ENCODE measurements at regions not wholly inside any gene's neighbourhood (a gene's known extent, or its start where the extent isn't known, plus 50 kb on each side); places are given as distances from the start of the nearest gene placed in this dataset.

DNA sequence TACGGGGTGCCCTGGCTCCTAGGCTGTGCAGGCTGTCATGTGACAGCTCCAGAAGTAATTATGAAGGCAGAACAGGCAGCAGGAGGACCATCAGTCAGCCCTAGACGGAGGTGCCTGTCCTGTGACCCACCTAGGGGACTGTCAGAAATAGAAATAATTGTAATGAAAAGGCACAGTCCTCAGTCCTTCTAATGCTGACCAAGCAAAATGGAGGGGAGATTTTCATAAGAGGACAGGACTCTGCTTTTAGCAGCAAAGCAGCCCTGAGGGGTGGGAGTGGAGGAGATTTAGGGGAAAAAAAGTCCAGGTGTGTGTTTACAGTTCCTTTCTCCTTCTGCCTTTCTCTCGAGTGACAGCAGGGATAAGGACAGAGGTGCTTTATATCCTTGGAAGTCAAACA is 108.3 kb upstream of the KIRREL3 start:
- Histone ChIP-seq H3K4me1 (ENCODE audit: control insufficient read depth in 2 of 2, insufficient read depth in 2 of 2, low read length in 2 of 2) (no peaks in the 10 kb centered on the region), H3K9ac (ENCODE audit: low read length) (no peak overlapping the region), H3K36me3 (replicated peaks in 1 of 2; ENCODE audit: control extremely low read depth in 1 of 2, control insufficient read depth in 1 of 2, extremely low read depth in 1 of 2, insufficient read depth in 2 of 2, low read length in 1 of 2) (no peaks in the 10 kb centered on the region), H3K27ac (ENCODE audit: low read length in 2 of 2) (no peak overlapping the region), H4K20me1 (ENCODE audit: control insufficient read depth, insufficient read depth, low read length, poor library complexity, severe bottlenecking) (no peaks in the 10 kb centered on the region), H3K9me3 (ENCODE audit: control extremely low read depth in 1 of 3, control insufficient read depth in 2 of 3, insufficient read depth in 1 of 3, low read length in 2 of 3) (peaks cover 0 to 5% (median 0%) of the 10 kb centered on the region in 3 donors), H3K27me3 (replicated peaks in 1 of 4; ENCODE audit: control extremely low read depth in 1 of 4, control insufficient read depth in 3 of 4, insufficient read depth in 4 of 4, low read length in 3 of 4) (no peaks in the 10 kb centered on the region), H3K79me2 (ENCODE audit: control insufficient read depth, insufficient read depth, low read length) (no peaks in the 10 kb centered on the region), H2AFZ (ENCODE audit: insufficient read depth, low read depth, low read length, poor library complexity, severe bottlenecking) (no peak overlapping the region), H3K4me3 (ENCODE audit: control extremely low read depth in 1 of 5, extremely low read depth in 1 of 5, insufficient read depth in 1 of 5, low read depth in 2 of 5, low read length in 4 of 5) (no peak overlapping the region), H3K4me2 (replicated peaks; ENCODE audit: low read depth, low read length, poor library complexity, severe bottlenecking) (no peak overlapping the region)
- no peaks in the 10 kb centered on the region for H3K4me1 Mint-ChIP-seq
- no peak for ATAC-seq (ENCODE audit: low read depth)
- intact Hi-C loops (cut with micrococcal nuclease) = no loop called here
- CTCF ChIA-PET = no interaction called here
- POLR2A ChIA-PET = no interaction called here
- TF ChIP-seq, protein P1, sequence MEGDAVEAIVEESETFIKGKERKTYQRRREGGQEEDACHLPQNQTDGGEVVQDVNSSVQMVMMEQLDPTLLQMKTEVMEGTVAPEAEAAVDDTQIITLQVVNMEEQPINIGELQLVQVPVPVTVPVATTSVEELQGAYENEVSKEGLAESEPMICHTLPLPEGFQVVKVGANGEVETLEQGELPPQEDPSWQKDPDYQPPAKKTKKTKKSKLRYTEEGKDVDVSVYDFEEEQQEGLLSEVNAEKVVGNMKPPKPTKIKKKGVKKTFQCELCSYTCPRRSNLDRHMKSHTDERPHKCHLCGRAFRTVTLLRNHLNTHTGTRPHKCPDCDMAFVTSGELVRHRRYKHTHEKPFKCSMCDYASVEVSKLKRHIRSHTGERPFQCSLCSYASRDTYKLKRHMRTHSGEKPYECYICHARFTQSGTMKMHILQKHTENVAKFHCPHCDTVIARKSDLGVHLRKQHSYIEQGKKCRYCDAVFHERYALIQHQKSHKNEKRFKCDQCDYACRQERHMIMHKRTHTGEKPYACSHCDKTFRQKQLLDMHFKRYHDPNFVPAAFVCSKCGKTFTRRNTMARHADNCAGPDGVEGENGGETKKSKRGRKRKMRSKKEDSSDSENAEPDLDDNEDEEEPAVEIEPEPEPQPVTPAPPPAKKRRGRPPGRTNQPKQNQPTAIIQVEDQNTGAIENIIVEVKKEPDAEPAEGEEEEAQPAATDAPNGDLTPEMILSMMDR (IDR thresholded peaks at IDR 0.05) = no peak
- no peak for TF ChIP-seq EZH2 (IDR thresholded peaks at IDR 0.05; ENCODE audit: borderline replicate concordance, insufficient read depth, low read depth, low read length, poor library complexity, severe bottlenecking)
- H3K9me3 Mint-ChIP-seq (ENCODE audit: insufficient read depth) = no peaks in the 10 kb centered on the region
- DNase-seq = no peak
- no peaks in the 10 kb centered on the region for H3K27me3 Mint-ChIP-seq
- WGBS (ENCODE audit: insufficient coverage) = 83% methylated on average over 2 of the region's 3 CpGs
- no peak overlapping the region for H3K27ac Mint-ChIP-seq
- no peak overlapping the region for H3K4me3 Mint-ChIP-seq

DNA sequence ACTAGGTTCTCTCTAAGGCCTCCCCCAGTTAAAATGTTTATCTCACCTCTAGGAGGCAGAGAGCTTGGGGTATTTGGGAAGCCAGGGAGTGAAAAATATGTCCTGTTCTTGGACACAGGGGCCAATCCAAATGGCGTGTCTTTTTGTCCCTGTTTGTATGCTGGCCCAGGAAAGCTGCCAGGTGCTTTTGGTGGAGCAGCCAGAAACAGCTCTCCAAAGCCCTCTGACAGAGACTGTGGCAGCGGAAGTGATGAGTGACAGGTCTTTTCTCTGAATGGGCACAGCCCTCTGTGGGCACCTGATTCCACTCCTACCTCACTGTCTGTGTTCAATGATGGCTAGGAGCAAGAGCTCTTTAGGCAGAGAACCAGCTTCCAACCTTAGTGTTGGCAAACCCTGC is 106.4 kb upstream of the KIRREL3 start:
- no peak overlapping the region for H3K4me3 ChIP-seq (ENCODE audit: control extremely low read depth in 1 of 5, extremely low read depth in 1 of 5, insufficient read depth in 1 of 5, low read depth in 2 of 5, low read length in 4 of 5)
- Mint-ChIP-seq H3K4me1 (no peaks in the 10 kb centered on the region), H3K4me3 (no peak overlapping the region), H3K9me3 (ENCODE audit: insufficient read depth) (no peaks in the 10 kb centered on the region), H3K27ac (no peak overlapping the region), H3K27me3 (no peaks in the 10 kb centered on the region)
- no peaks in the 10 kb centered on the region for H3K27me3 ChIP-seq (replicated peaks in 1 of 4; ENCODE audit: control extremely low read depth in 1 of 4, control insufficient read depth in 3 of 4, insufficient read depth in 4 of 4, low read length in 3 of 4)
- H3K36me3 ChIP-seq (replicated peaks in 1 of 2; ENCODE audit: control extremely low read depth in 1 of 2, control insufficient read depth in 1 of 2, extremely low read depth in 1 of 2, insufficient read depth in 2 of 2, low read length in 1 of 2) = no peaks in the 10 kb centered on the region
- CTCF ChIA-PET = no interaction called here
- H4K20me1 ChIP-seq (ENCODE audit: control insufficient read depth, insufficient read depth, low read length, poor library complexity, severe bottlenecking) = no peaks in the 10 kb centered on the region
- no peak for DNase-seq
- POLR2A ChIA-PET = no interaction called here
- no peak overlapping the region for H3K4me2 ChIP-seq (replicated peaks; ENCODE audit: low read depth, low read length, poor library complexity, severe bottlenecking)
- H3K4me1 ChIP-seq (ENCODE audit: control insufficient read depth in 2 of 2, insufficient read depth in 2 of 2, low read length in 2 of 2) = no peaks in the 10 kb centered on the region
- H2AFZ ChIP-seq (ENCODE audit: insufficient read depth, low read depth, low read length, poor library complexity, severe bottlenecking) = no peak overlapping the region
- no peak overlapping the region for H3K9ac ChIP-seq (ENCODE audit: low read length)
- H3K27ac ChIP-seq (ENCODE audit: low read length in 2 of 2) = no peak overlapping the region
- WGBS (ENCODE audit: insufficient coverage) = 88% methylated on average over 1 of the region's 2 CpGs
- TF ChIP-seq, protein P1 (IDR thresholded peaks at IDR 0.05) = no peak
- no peak for TF ChIP-seq EZH2 (IDR thresholded peaks at IDR 0.05; ENCODE audit: borderline replicate concordance, insufficient read depth, low read depth, low read length, poor library complexity, severe bottlenecking)
- ATAC-seq (ENCODE audit: low read depth) = no peak
- intact Hi-C loops (cut with micrococcal nuclease) = no loop called here
- no peaks in the 10 kb centered on the region for H3K79me2 ChIP-seq (ENCODE audit: control insufficient read depth, insufficient read depth, low read length)
- H3K9me3 ChIP-seq (ENCODE audit: control extremely low read depth in 1 of 3, control insufficient read depth in 2 of 3, insufficient read depth in 1 of 3, low read length in 2 of 3) = peaks cover 0 to 5% (median 0%) of the 10 kb centered on the region in 3 donors

Measured in B cell (primary cell).